ENCODE measurements at regions not wholly inside any gene's neighbourhood (a gene's known extent, or its start where the extent isn't known, plus 50 kb on each side); places are given as distances from the start of the nearest gene placed in this dataset.

- Histone ChIP-seq H3K27me3 (no peaks in the 10 kb centered on the region), H3K27ac (no peak overlapping the region), H3K36me3 (no peaks in the 10 kb centered on the region), H3K9me3 (no peaks in the 10 kb centered on the region), H3K4me3 (no peak overlapping the region), H3K4me1 (no peaks in the 10 kb centered on the region)
- 58% methylated on average over 4 of the region's 4 CpGs for WGBS (ENCODE audit: insufficient coverage, low coverage, low lambda C conversion rate, missing lambda C conversion rate)
- no peak for DNase-seq
- no peak for TF ChIP-seq CTCF (IDR thresholded peaks at IDR 0.05)
- no peak for ATAC-seq
- intact Hi-C loops (cut with DNase I), result no loop called here
Measured at GRCh38 chrX:145687146-145687545, 130.5 kb upstream of the SLITRK2 start.

GRCh38 chrX:145687707-145688106 lies 129.9 kb upstream of the SLITRK2 start:
- intact Hi-C loops (cut with DNase I), result no loop called here

GRCh38 chrX:145694048-145694447 lies 123.6 kb upstream of the SLITRK2 start:
- no peak for TF ChIP-seq POLR2A (IDR thresholded peaks at IDR 0.05)
- TF ChIP-seq CTCF (IDR thresholded peaks at IDR 0.05), result no peak
- Histone ChIP-seq H3K36me3 (no peaks in the 10 kb centered on the region), H3K4me3 (no peak overlapping the region), H3K9me3 (no peaks in the 10 kb centered on the region), H3K27me3 (no peaks in the 10 kb centered on the region), H3K27ac (no peak overlapping the region), H3K4me1 (no peaks in the 10 kb centered on the region)
- intact Hi-C loops (cut with DNase I), result no loop called here
- 21% methylated on average over 3 of the region's 3 CpGs for WGBS (ENCODE audit: insufficient coverage, low coverage, low lambda C conversion rate, missing lambda C conversion rate)
- DNase-seq (no peak), ATAC-seq (no peak)

More at GRCh38 chrX:145687707-145688106, 129.9 kb upstream of the SLITRK2 start:
- TF ChIP-seq POLR2A (IDR thresholded peaks at IDR 0.05), result no peak
- no peak for TF ChIP-seq CTCF (IDR thresholded peaks at IDR 0.05)
- ATAC-seq (no peak), DNase-seq (no peak)
- no peak overlapping the region for H3K27ac ChIP-seq
- H3K4me1 ChIP-seq, result no peaks in the 10 kb centered on the region
- no peaks in the 10 kb centered on the region for H3K27me3 ChIP-seq
- H3K9me3 ChIP-seq, result no peaks in the 10 kb centered on the region
- no peak overlapping the region for H3K4me3 ChIP-seq
- no peaks in the 10 kb centered on the region for H3K36me3 ChIP-seq
- 33% methylated on average over 1 of the region's 1 CpG for WGBS (ENCODE audit: insufficient coverage, low coverage, low lambda C conversion rate, missing lambda C conversion rate)

- H3K27ac ChIP-seq, result no peak overlapping the region
- no peaks in the 10 kb centered on the region for H3K36me3 ChIP-seq
- intact Hi-C loops (cut with DNase I), result no loop called here
- no peak for DNase-seq
- H3K4me3 ChIP-seq, result no peak overlapping the region
- H3K27me3 ChIP-seq, result no peaks in the 10 kb centered on the region
- H3K9me3 ChIP-seq, result no peaks in the 10 kb centered on the region
- no peak for TF ChIP-seq CTCF (IDR thresholded peaks at IDR 0.05)
- no peak for TF ChIP-seq POLR2A (IDR thresholded peaks at IDR 0.05)
- H3K4me1 ChIP-seq, result no peaks in the 10 kb centered on the region
- 49% methylated on average over 5 of the region's 5 CpGs for WGBS (ENCODE audit: insufficient coverage, low coverage, low lambda C conversion rate, missing lambda C conversion rate)
- no peak for ATAC-seq
Measured at GRCh38 chrX:145715641-145716138, 101.9 kb upstream of the SLITRK2 start.

GRCh38 chrX:145716226-145716625 lies 101.4 kb upstream of the SLITRK2 start:
- WGBS (ENCODE audit: insufficient coverage, low coverage, low lambda C conversion rate, missing lambda C conversion rate), result 70% methylated on average over 2 of the region's 2 CpGs
- H3K27me3 ChIP-seq, result no peaks in the 10 kb centered on the region
- intact Hi-C loops (cut with DNase I), result no loop called here
- H3K4me1 ChIP-seq, result no peaks in the 10 kb centered on the region
- H3K27ac ChIP-seq, result no peak overlapping the region
- no peaks in the 10 kb centered on the region for H3K9me3 ChIP-seq
- ATAC-seq (no peak), DNase-seq (no peak)
- no peak overlapping the region for H3K4me3 ChIP-seq
- H3K36me3 ChIP-seq, result no peaks in the 10 kb centered on the region
- no peak for TF ChIP-seq POLR2A (IDR thresholded peaks at IDR 0.05)
- TF ChIP-seq CTCF (IDR thresholded peaks at IDR 0.05), result no peak
